Adrenal gland (tissue), 9 donors: ENCODE measurements at regions not wholly inside any gene's neighbourhood (a gene's known extent, or its start where the extent isn't known, plus 50 kb on each side); places are given as distances from the start of the nearest gene placed in this dataset.

Source experiments
- DNase-seq, 7 donors: peaks; one replicate each; pipeline ENCODE4 v3.0.0-alpha.2; 2019 to 2020
- H3K27ac ChIP-seq, 5 donors: fragments of 200-600 bp; sonication (generic) in 4 of 5; 1 replicate in 3 of 5; 2 replicates in 2 of 5; pipeline versions ENCODE4 v1.5.1 to v1.8.0; 2016 to 2020; ENCODE audit warnings: mild to moderate bottlenecking in 1 of 5
- H3K27me3 ChIP-seq: fragments of 200-600 bp; 2 replicates; pipeline ENCODE4 v1.8.0; 2021
- H3K36me3 ChIP-seq, 2 donors: fragments of 200-600 bp; replicated peaks in 1 of 2; 1 replicate in 1 of 2; 2 replicates in 1 of 2; pipeline versions ENCODE4 v1.5.1 to v1.8.0; 2018 to 2022
- H3K4me1 ChIP-seq, 2 donors: fragments of 200-600 bp; replicated peaks in 1 of 2; 1 replicate in 1 of 2; 2 replicates in 1 of 2; pipeline versions ENCODE4 v1.5.1 to v1.8.0; 2018 to 2021
- H3K4me3 ChIP-seq, 4 donors: fragments of 200-600 bp; sonication (generic) in 3 of 4; one replicate each; pipeline ENCODE4 v1.5.1; 2016 to 2018
- H3K9me3 ChIP-seq, 3 donors: fragments of 200-600 bp; sonication (generic) in 1 of 3; replicated peaks in 1 of 3; 1 replicate in 2 of 3; 2 replicates in 1 of 3; pipeline versions ENCODE4 v1.5.1 to v1.8.0; 2016 to 2021
- CTCF ChIP-seq, 6 experiments: fragments of 450-650 bp in 4 of 6; fragments of 200-600 bp in 2 of 6; sonication (generic) in 1 of 6; IDR thresholded peaks; 1 replicate in 5 of 6; 2 replicates in 1 of 6; pipeline versions ENCODE4 v1.5.1 to v1.8.0; 2016 to 2021; ENCODE audit warnings: antibody characterized with exemption in 6 of 6, mild to moderate bottlenecking in 2 of 6, moderate library complexity in 1 of 6
- POLR2A ChIP-seq, 2 donors: fragments of 450-650 bp; IDR thresholded peaks; one replicate each; pipeline ENCODE4 v1.6.1; 2017; ENCODE audit warnings: antibody characterized with exemption in 2 of 2, mild to moderate bottlenecking in 2 of 2, moderate library complexity in 1 of 2
- WGBS, 4 donors: extraction: QIAGEN DNeasy Blood & Tissue Kit in 2 of 4; methylation state at CpG; one replicate each; pipeline versions ENCODE4 v1.1.5 to v1.1.7; 2013 to 2017; 5-methylcytosine and 5-hydroxymethylcytosine counted together
- intact Hi-C, 2 donors: fragments of 100-400 bp; cut with DNase I; formaldehyde crosslinking; loops; one replicate each; pipeline versions ENCODE4 v1.14.1 to v1.15.0; 2022 to 2023
- donor health status: healthy with polysubstance abuse.
- donor health status: Bipolar disorder and iron deficiency.
- donor health status: DM: yes; HTN: yes; CAD: no.
- donor health status: DM: no; HTN: no; CAD: no.
- donor health status: DM: no; HTN: no; CAD: no.

- 89 to 95% (median 93%) methylated on average over 8 of the region's 8 CpGs for WGBS, 4 donors
- no peaks in the 10 kb centered on the region for H3K27me3 ChIP-seq
- intact Hi-C loops: loop anchor here in 1 of 2 donors (5.0 kb wide), 1 partner anchor 135 kb away; no protein-coding TSS in a partner anchor
- H3K9me3 ChIP-seq: no peaks in the 10 kb centered on the region
- H3K4me3 ChIP-seq: no peak overlapping the region
- H3K27ac ChIP-seq: no peak overlapping the region
- H3K4me1 ChIP-seq: peaks cover 3 to 18% of the 10 kb centered on the region in 2 donors
- H3K36me3 ChIP-seq: no peaks in the 10 kb centered on the region
- DNase-seq: no peak
- TF ChIP-seq POLR2A (IDR thresholded peaks at IDR 0.05) (no peak), CTCF (IDR thresholded peaks at IDR 0.05) (no peak)
Measured at GRCh38 chr6:40892223-40892622, 146.8 kb downstream of the UNC5CL start.

- Histone ChIP-seq H3K27ac (no peak overlapping the region), H3K36me3 (no peaks in the 10 kb centered on the region), H3K4me3 (no peak overlapping the region), H3K27me3 (no peaks in the 10 kb centered on the region), H3K4me1 (peaks cover 3 to 13% of the 10 kb centered on the region in 2 donors), H3K9me3 (no peaks in the 10 kb centered on the region)
- TF ChIP-seq POLR2A (IDR thresholded peaks at IDR 0.05) (no peak), CTCF (IDR thresholded peaks at IDR 0.05) (no peak)
- WGBS, 4 donors: 85 to 90% (median 88%) methylated on average over 8 of the region's 8 CpGs
- no peak for DNase-seq
- intact Hi-C loops: loop anchor here in 1 of 2 donors (5.0 kb wide), 1 partner anchor 136 kb away; no protein-coding TSS in a partner anchor
Measured at GRCh38 chr6:40891686-40892085, 147.3 kb downstream of the UNC5CL start.

- DNase-seq: no peak
- Histone ChIP-seq H3K27ac (no peak overlapping the region), H3K36me3 (no peaks in the 10 kb centered on the region), H3K9me3 (no peaks in the 10 kb centered on the region), H3K4me1 (peaks cover 3 to 7% of the 10 kb centered on the region in 2 donors), H3K4me3 (no peak overlapping the region), H3K27me3 (no peaks in the 10 kb centered on the region)
- WGBS, 4 donors: 78 to 100% (median 90%) methylated on average over 1 to 2 of the region's 2 CpGs
- no peak for TF ChIP-seq CTCF (IDR thresholded peaks at IDR 0.05)
- no peak for TF ChIP-seq POLR2A (IDR thresholded peaks at IDR 0.05)
- intact Hi-C loops: loop anchor here in 1 of 2 donors (5.0 kb wide), 1 partner anchor 136 kb away; no protein-coding TSS in a partner anchor
Measured at GRCh38 chr6:40891131-40891530, 147.9 kb downstream of the UNC5CL start.

GRCh38 chr6:40889137-40889832 lies 149.7 kb downstream of the UNC5CL start:
- intact Hi-C loops: no loop called here
- no peaks in the 10 kb centered on the region for H3K4me1 ChIP-seq
- TF ChIP-seq CTCF (IDR thresholded peaks at IDR 0.05) (no peak), POLR2A (IDR thresholded peaks at IDR 0.05) (no peak)
- H3K27me3 ChIP-seq: no peaks in the 10 kb centered on the region
- no peak overlapping the region for H3K4me3 ChIP-seq
- 87 to 94% (median 89%) methylated on average over 7 of the region's 7 CpGs for WGBS, 4 donors
- DNase-seq: no peak
- H3K9me3 ChIP-seq: no peaks in the 10 kb centered on the region
- H3K36me3 ChIP-seq: no peaks in the 10 kb centered on the region
- no peak overlapping the region for H3K27ac ChIP-seq
